Effector memory CD8-positive, alpha-beta T cell (primary cell): ENCODE measurements at regions not wholly inside any gene's neighbourhood (a gene's known extent, or its start where the extent isn't known, plus 50 kb on each side); places are given as distances from the start of the nearest gene placed in this dataset.
"Not testable (repeated sequence)": the region's sequence is repeated elsewhere in the genome, so short reads cannot be mapped to it uniquely, and the experiment has no call there.

Experiments used
- ATAC-seq: fragments of 150-1000 bp; cut with Tn5 transposase; replicated peaks from 2 replicates; pipeline ENCODE4 v1.10.0; 2021; ENCODE audit warnings: mild to moderate bottlenecking, moderate library complexity
- DNase-seq, 3 experiments: peaks; one replicate each; pipeline ENCODE4 v3.0.0; 2021
- H3K27ac Mint-ChIP-seq, 2 donors: one replicate each; pipeline ENCODE4 v1.8.0; 2022; ENCODE audit warnings: mild to moderate bottlenecking in 2 of 2, mixed read lengths in 2 of 2, moderate library complexity in 2 of 2
- H3K27me3 Mint-ChIP-seq, 2 donors: one replicate each; pipeline ENCODE4 v1.8.0; 2022; ENCODE audit warnings: mixed read lengths in 2 of 2
- H3K36me3 Mint-ChIP-seq: one replicate; pipeline ENCODE4 v1.8.0; 2022; ENCODE audit warnings: mild to moderate bottlenecking, moderate library complexity, mixed read lengths; ENCODE audit not compliant: insufficient read depth
- H3K4me1 Mint-ChIP-seq, 2 donors: one replicate each; pipeline ENCODE4 v1.8.0; 2022; ENCODE audit warnings: low read depth in 2 of 2, mixed read lengths in 2 of 2
- H3K4me3 Mint-ChIP-seq, 2 donors: one replicate each; pipeline ENCODE4 v1.8.0; 2022; ENCODE audit warnings: mild to moderate bottlenecking in 2 of 2, mixed read lengths in 2 of 2, moderate library complexity in 2 of 2
- H3K9me3 Mint-ChIP-seq, 2 donors: one replicate each; pipeline ENCODE4 v1.8.0; 2022; ENCODE audit warnings: mixed read lengths in 2 of 2

GRCh38 chr7:118898284-118898683 lies 673.8 kb downstream of the ANKRD7 start:
- no peaks in the 10 kb centered on the region for H3K4me1 Mint-ChIP-seq
- no peaks in the 10 kb centered on the region for H3K36me3 Mint-ChIP-seq
- peaks cover 0 to 3% of the 10 kb centered on the region in 2 donors for H3K9me3 Mint-ChIP-seq
- no peak overlapping the region for H3K27ac Mint-ChIP-seq
- DNase-seq (no peak), ATAC-seq (no peak)
- H3K4me3 Mint-ChIP-seq, result no peak overlapping the region
- no peaks in the 10 kb centered on the region for H3K27me3 Mint-ChIP-seq

DNA sequence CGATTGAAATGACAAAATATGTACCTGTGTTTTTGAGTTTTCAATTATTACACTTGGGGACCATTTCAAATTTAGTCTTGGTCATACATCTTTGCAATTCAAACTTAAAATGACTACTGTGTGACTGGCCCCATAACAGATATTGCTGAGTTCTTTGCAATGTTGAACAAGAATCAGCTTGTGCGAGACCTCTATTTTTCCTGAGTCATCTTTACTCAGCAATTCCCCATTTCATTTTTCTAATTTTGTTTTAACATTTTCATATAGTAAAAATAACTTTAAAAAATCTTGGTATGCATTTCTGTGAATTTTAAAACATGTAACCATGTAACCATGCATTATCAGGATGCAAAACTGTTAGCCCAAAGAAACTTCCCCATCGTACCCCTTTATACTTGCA lies 678.1 kb downstream of the ANKRD7 start:
- ATAC-seq, result no peak
- no peak for DNase-seq
- Mint-ChIP-seq H3K36me3 (no peaks in the 10 kb centered on the region), H3K4me1 (no peaks in the 10 kb centered on the region), H3K27me3 (no peaks in the 10 kb centered on the region), H3K4me3 (no peak overlapping the region), H3K9me3 (peaks cover 0 to 2% of the 10 kb centered on the region in 2 donors), H3K27ac (no peak overlapping the region)

GRCh38 chr7:118907911-118908527 lies 683.5 kb downstream of the ANKRD7 start:
- H3K9me3 Mint-ChIP-seq, result peaks cover 0 to 6% of the 10 kb centered on the region in 2 donors
- DNase-seq, result no peak
- H3K36me3 Mint-ChIP-seq, result no peaks in the 10 kb centered on the region
- H3K27ac Mint-ChIP-seq, result no peak overlapping the region
- ATAC-seq, result no peak
- H3K4me1 Mint-ChIP-seq, result no peaks in the 10 kb centered on the region
- no peaks in the 10 kb centered on the region for H3K27me3 Mint-ChIP-seq
- H3K4me3 Mint-ChIP-seq, result no peak overlapping the region

DNA sequence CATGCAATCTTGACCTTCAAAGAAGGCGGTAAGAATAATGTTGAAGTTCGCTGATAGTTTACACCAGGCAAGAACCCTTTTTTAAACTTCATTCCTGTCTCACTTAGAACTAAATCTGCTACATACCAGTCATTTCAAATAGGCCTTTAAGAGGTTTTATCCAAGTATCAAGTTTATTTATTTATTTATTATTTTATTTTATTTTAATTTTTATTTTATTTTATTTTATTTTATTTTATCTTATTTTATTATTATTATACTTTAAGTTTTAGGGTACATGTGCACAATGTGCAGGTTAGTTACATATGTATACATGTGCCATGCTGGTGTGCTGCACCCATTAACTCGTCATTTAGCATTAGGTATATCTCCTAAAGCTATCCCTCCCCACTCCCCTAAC lies 691.6 kb downstream of the ANKRD7 start:
- H3K27me3 Mint-ChIP-seq, H3K27ac Mint-ChIP-seq, ATAC-seq, H3K36me3 Mint-ChIP-seq, H3K4me1 Mint-ChIP-seq, DNase-seq, H3K9me3 Mint-ChIP-seq, H3K4me3 Mint-ChIP-seq: not testable (repeated sequence)

DNA sequence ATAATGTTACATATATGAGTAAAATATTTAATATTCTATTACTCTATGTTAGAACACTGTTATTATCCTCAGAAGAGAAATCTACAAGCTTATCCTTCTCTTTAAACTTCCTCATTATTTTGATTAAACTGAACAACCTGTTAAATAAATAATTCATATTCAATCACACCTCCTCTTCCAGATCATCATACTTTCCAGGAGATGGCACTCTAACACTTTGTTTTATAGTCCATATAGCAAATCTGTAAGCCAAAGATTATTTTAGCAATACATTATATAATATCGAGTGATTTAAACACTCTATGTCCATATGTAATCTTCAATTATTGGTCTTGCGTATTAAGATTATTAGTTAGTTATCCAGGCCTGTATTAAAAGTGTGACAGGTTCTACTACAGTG lies 694.1 kb downstream of the ANKRD7 start:
- Mint-ChIP-seq H3K36me3 (no peaks in the 10 kb centered on the region), H3K27ac (no peak overlapping the region), H3K27me3 (no peaks in the 10 kb centered on the region), H3K4me3 (no peak overlapping the region), H3K4me1 (no peaks in the 10 kb centered on the region), H3K9me3 (no peaks in the 10 kb centered on the region)
- DNase-seq (no peak), ATAC-seq (no peak)

DNA sequence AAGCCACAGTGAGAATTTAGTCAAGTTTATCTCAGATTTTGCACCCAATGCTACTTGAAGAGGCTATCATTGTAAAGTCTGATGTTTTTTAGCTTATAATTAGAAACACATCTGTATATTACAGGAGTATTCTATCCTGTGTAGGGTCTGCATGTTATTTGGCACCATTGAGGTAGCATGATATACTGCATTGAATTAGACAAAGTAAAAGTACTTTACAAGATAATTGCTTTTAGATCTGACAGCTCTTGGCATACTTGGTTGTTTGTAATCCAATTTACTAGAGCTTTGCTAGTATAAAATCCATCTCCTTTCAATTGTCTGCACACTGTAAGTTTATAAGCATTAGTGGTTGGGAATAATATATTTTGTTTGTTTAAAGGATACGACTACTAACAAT lies 714.3 kb downstream of the ANKRD7 start:
- Mint-ChIP-seq H3K27me3 (no peaks in the 10 kb centered on the region), H3K4me1 (no peaks in the 10 kb centered on the region), H3K9me3 (no peaks in the 10 kb centered on the region), H3K4me3 (no peak overlapping the region), H3K27ac (no peak overlapping the region), H3K36me3 (no peaks in the 10 kb centered on the region)
- ATAC-seq (no peak), DNase-seq (no peak)

DNA sequence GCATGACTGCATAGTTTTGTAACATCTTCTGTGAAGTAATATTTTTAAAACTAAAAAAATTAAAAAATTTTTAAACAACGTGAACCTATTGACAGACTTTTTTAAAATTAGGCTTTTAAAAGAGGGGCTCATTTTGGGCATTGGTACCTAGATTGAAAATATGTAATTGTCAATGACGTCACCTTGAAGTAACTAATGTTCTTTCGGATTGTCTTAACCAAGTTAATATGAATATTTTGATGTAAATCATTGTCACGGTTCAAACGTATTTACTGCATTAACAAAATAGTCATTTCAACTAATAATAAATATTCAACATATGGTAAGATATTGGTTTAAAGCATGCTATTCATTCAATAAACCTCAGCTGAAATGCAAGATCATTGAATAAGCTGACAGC lies 719.8 kb downstream of the ANKRD7 start:
- ATAC-seq, result no peak
- no peaks in the 10 kb centered on the region for H3K36me3 Mint-ChIP-seq
- H3K27ac Mint-ChIP-seq, result no peak overlapping the region
- H3K27me3 Mint-ChIP-seq, result no peaks in the 10 kb centered on the region
- H3K4me1 Mint-ChIP-seq, result no peaks in the 10 kb centered on the region
- DNase-seq, result no peak
- no peak overlapping the region for H3K4me3 Mint-ChIP-seq
- peaks cover 0 to 1% of the 10 kb centered on the region in 2 donors for H3K9me3 Mint-ChIP-seq

GRCh38 chr7:118945911-118946682 lies 721.6 kb downstream of the ANKRD7 start:
- Mint-ChIP-seq H3K27ac (no peak overlapping the region), H3K27me3 (no peaks in the 10 kb centered on the region), H3K9me3 (peaks cover 0 to 1% of the 10 kb centered on the region in 2 donors), H3K4me1 (no peaks in the 10 kb centered on the region), H3K36me3 (no peaks in the 10 kb centered on the region), H3K4me3 (no peak overlapping the region)
- ATAC-seq (no peak), DNase-seq (no peak)

DNA sequence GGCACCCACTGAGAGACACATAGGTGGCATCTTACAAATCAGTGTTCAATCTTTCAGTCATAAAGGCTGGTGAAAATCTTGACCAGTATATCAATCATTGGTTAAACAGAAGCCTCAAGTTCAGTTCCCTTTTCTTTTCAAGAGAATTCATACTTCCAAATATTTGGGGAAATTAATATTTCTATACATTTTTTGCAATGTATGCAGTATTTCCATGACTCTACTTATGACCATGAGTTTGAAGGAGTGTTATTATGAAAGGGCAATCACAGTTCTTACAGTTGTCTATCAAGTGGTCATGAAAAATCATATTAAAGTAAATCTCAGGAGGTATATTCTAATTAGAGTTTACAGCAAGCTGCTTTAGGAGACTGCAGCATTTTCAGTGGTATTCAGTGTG lies 724.0 kb downstream of the ANKRD7 start:
- H3K9me3 Mint-ChIP-seq, result peaks cover 0 to 6% of the 10 kb centered on the region in 2 donors
- no peaks in the 10 kb centered on the region for H3K27me3 Mint-ChIP-seq
- H3K27ac Mint-ChIP-seq, result no peak overlapping the region
- H3K4me1 Mint-ChIP-seq, result no peaks in the 10 kb centered on the region
- ATAC-seq, result no peak
- DNase-seq, result no peak
- no peak overlapping the region for H3K4me3 Mint-ChIP-seq
- no peaks in the 10 kb centered on the region for H3K36me3 Mint-ChIP-seq

DNA sequence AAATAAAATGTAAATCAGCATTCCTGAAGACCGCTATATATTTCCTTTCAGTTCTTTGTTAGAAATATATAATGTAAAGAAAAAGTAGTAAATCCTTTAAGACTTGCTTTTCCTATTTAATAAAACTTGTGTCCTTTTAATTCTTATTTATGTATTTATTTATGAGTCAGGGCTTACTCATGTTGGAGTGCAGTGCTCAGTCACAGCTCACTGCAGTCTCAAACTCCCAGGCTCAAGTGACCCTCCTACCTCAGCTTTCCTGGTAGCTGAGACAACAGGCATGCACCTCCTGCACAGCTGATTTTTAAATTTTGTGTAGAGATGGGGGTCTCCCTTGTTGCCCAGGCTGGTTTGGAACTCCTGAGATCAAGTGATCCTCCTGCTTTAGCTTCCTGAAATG lies 724.5 kb downstream of the ANKRD7 start:
- Mint-ChIP-seq H3K9me3 (peaks cover 0 to 6% of the 10 kb centered on the region in 2 donors), H3K36me3 (no peaks in the 10 kb centered on the region), H3K4me3 (no peak overlapping the region), H3K4me1 (no peaks in the 10 kb centered on the region), H3K27me3 (no peaks in the 10 kb centered on the region), H3K27ac (no peak overlapping the region)
- ATAC-seq, result no peak
- DNase-seq, result no peak

- not testable (repeated sequence) for ATAC-seq, DNase-seq, H3K27ac Mint-ChIP-seq, H3K9me3 Mint-ChIP-seq, H3K4me1 Mint-ChIP-seq, H3K27me3 Mint-ChIP-seq, H3K4me3 Mint-ChIP-seq, H3K36me3 Mint-ChIP-seq
Observed at GRCh38 chr7:118956285-118956684, 731.8 kb downstream of the ANKRD7 start.

- H3K27me3 Mint-ChIP-seq, result no peaks in the 10 kb centered on the region
- H3K27ac Mint-ChIP-seq, result no peak overlapping the region
- H3K4me1 Mint-ChIP-seq, result no peaks in the 10 kb centered on the region
- ATAC-seq, result no peak
- no peak overlapping the region for H3K4me3 Mint-ChIP-seq
- no peak for DNase-seq
- H3K36me3 Mint-ChIP-seq, result peaks cover 4% of the 10 kb centered on the region
- peaks cover 11 to 18% of the 10 kb centered on the region in 2 donors for H3K9me3 Mint-ChIP-seq
Observed at GRCh38 chr7:118969370-118969769, 744.9 kb downstream of the ANKRD7 start.

- H3K4me1 Mint-ChIP-seq, result no peaks in the 10 kb centered on the region
- no peak overlapping the region for H3K27ac Mint-ChIP-seq
- peaks cover 11 to 18% of the 10 kb centered on the region in 2 donors for H3K9me3 Mint-ChIP-seq
- no peaks in the 10 kb centered on the region for H3K27me3 Mint-ChIP-seq
- DNase-seq, result no peak
- H3K36me3 Mint-ChIP-seq, result peaks cover 4% of the 10 kb centered on the region
- ATAC-seq, result no peak
- no peak overlapping the region for H3K4me3 Mint-ChIP-seq
Observed at GRCh38 chr7:118971706-118972105, 747.2 kb downstream of the ANKRD7 start.

- peaks cover 8 to 10% of the 10 kb centered on the region in 2 donors for H3K9me3 Mint-ChIP-seq
- no peaks in the 10 kb centered on the region for H3K27me3 Mint-ChIP-seq
- DNase-seq (no peak), ATAC-seq (no peak)
- no peak overlapping the region for H3K4me3 Mint-ChIP-seq
- H3K36me3 Mint-ChIP-seq, result no peaks in the 10 kb centered on the region
- H3K4me1 Mint-ChIP-seq, result no peaks in the 10 kb centered on the region
- H3K27ac Mint-ChIP-seq, result no peak overlapping the region
Observed at GRCh38 chr7:118974836-118975235, 750.3 kb downstream of the ANKRD7 start.
